ENCODE measurements at regions not wholly inside any gene's neighbourhood (a gene's known extent, or its start where the extent isn't known, plus 50 kb on each side); places are given as distances from the start of the nearest gene placed in this dataset.

DNA sequence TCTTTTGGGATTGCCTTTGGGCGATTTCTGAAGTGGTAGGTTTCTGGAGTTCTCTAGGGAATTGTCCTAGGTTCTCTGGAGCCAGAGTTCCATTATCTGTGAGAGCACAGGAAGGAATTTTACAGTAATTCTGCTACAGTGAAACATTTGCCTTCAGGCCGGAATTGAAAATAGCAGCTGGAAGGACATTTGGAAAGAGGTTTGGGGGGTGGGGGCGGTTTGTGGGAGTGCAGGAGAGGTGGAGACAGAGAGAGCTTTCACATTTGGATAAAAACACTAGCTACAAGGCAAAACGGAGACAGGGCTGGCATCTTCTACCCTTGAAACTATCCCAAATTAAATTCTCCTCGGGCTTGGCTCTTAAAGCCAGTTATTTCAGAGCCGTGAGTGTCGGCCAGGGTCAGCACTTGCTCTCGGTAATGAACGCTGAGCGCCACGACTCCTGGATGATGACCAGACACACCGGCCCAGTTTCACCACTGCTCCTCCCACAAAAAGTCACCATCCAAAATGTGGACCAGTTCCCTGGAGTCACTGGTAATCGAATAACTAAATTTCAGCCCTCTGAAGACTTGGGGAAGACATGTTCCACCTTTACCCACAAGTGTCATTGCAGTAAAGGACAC, 67.7 kb upstream of the TANC2 start:
- H3K4me3 ChIP-seq (ENCODE audit: low read depth, low read length, poor library complexity, severe bottlenecking) = no peak overlapping the region
- H4K20me1 ChIP-seq (ENCODE audit: insufficient read depth, low read length) = no peaks in the 10 kb centered on the region
- BruUV-seq (replicated peaks) = no TSS peak
- no peaks in the 10 kb centered on the region for H3K79me2 ChIP-seq (ENCODE audit: insufficient read depth, low read depth, low read length)
- no peaks in the 10 kb centered on the region for H3K4me1 ChIP-seq (ENCODE audit: insufficient read depth, low read length, poor library complexity, severe bottlenecking)
- intact Hi-C loops (cut with micrococcal nuclease; ENCODE audit: unreplicated experiment) = no loop called here
- no peak for DNase-seq (ENCODE audit: low spot score)
- CTCF ChIA-PET (ENCODE audit: unreplicated experiment) = no interaction called here
- TF ChIP-seq EZH2phosphoT487 (IDR thresholded peaks at IDR 0.05; ENCODE audit: borderline replicate concordance, low read depth, low read length) = no peak
- TF ChIP-seq, protein P1, sequence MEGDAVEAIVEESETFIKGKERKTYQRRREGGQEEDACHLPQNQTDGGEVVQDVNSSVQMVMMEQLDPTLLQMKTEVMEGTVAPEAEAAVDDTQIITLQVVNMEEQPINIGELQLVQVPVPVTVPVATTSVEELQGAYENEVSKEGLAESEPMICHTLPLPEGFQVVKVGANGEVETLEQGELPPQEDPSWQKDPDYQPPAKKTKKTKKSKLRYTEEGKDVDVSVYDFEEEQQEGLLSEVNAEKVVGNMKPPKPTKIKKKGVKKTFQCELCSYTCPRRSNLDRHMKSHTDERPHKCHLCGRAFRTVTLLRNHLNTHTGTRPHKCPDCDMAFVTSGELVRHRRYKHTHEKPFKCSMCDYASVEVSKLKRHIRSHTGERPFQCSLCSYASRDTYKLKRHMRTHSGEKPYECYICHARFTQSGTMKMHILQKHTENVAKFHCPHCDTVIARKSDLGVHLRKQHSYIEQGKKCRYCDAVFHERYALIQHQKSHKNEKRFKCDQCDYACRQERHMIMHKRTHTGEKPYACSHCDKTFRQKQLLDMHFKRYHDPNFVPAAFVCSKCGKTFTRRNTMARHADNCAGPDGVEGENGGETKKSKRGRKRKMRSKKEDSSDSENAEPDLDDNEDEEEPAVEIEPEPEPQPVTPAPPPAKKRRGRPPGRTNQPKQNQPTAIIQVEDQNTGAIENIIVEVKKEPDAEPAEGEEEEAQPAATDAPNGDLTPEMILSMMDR (conservative IDR thresholded peaks at IDR 0.05; ENCODE audit: low read length) = no peak
- POLR2A ChIA-PET = interaction anchor here (0.6 kb wide), 1 partner anchor 149 kb away, joined by 4 read pairs; no protein-coding TSS in a partner anchor
- no peaks in the 10 kb centered on the region for H3K9me3 ChIP-seq (ENCODE audit: low read length)
- no peak overlapping the region for H3K27ac ChIP-seq (ENCODE audit: low read depth, low read length, poor library complexity, severe bottlenecking)
- H3K36me3 ChIP-seq (ENCODE audit: insufficient read depth, low read length) = no peaks in the 10 kb centered on the region
- no peak overlapping the region for H3K4me2 ChIP-seq (ENCODE audit: low read length)
- H2AFZ ChIP-seq (ENCODE audit: low read length) = no peak overlapping the region
- H3K9me2 ChIP-seq (ENCODE audit: insufficient read depth, low read length) = no peaks in the 10 kb centered on the region

DNA sequence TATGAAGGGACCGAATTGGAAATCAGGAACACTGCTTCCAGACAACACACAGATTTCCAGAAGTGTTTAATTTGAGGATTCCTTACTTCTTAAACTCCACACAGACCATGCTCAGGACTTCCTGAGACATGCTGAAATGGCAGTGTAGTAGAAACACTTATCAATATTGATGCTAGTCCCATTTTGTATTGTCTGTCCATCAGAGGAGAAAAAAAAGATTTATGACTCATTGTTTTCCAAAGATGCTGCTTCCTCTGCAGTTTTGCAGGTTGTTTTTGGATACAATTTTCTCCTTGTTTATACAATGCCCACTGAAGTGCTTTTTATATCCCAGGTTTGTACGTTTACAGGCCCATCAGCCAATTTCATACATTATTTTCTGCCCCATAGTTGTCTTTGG, 68.3 kb upstream of the TANC2 start:
- no peak overlapping the region for H3K4me2 ChIP-seq (ENCODE audit: low read length)
- no peaks in the 10 kb centered on the region for H3K9me2 ChIP-seq (ENCODE audit: insufficient read depth, low read length)
- no peak for TF ChIP-seq EZH2phosphoT487 (IDR thresholded peaks at IDR 0.05; ENCODE audit: borderline replicate concordance, low read depth, low read length)
- ChIA-PET CTCF (ENCODE audit: unreplicated experiment) (no interaction called here), POLR2A (interaction anchor here (0.6 kb wide), 1 partner anchor 148 kb away, joined by 4 read pairs; no protein-coding TSS in a partner anchor)
- H4K20me1 ChIP-seq (ENCODE audit: insufficient read depth, low read length) = no peaks in the 10 kb centered on the region
- H3K9me3 ChIP-seq (ENCODE audit: low read length) = no peaks in the 10 kb centered on the region
- H3K27ac ChIP-seq (ENCODE audit: low read depth, low read length, poor library complexity, severe bottlenecking) = no peak overlapping the region
- H3K36me3 ChIP-seq (ENCODE audit: insufficient read depth, low read length) = no peaks in the 10 kb centered on the region
- BruUV-seq (replicated peaks) = no TSS peak
- no peak overlapping the region for H3K4me3 ChIP-seq (ENCODE audit: low read depth, low read length, poor library complexity, severe bottlenecking)
- intact Hi-C loops (cut with micrococcal nuclease; ENCODE audit: unreplicated experiment) = no loop called here
- no peaks in the 10 kb centered on the region for H3K4me1 ChIP-seq (ENCODE audit: insufficient read depth, low read length, poor library complexity, severe bottlenecking)
- no peak for DNase-seq (ENCODE audit: low spot score)
- no peaks in the 10 kb centered on the region for H3K79me2 ChIP-seq (ENCODE audit: insufficient read depth, low read depth, low read length)
- H2AFZ ChIP-seq (ENCODE audit: low read length) = no peak overlapping the region

DNA sequence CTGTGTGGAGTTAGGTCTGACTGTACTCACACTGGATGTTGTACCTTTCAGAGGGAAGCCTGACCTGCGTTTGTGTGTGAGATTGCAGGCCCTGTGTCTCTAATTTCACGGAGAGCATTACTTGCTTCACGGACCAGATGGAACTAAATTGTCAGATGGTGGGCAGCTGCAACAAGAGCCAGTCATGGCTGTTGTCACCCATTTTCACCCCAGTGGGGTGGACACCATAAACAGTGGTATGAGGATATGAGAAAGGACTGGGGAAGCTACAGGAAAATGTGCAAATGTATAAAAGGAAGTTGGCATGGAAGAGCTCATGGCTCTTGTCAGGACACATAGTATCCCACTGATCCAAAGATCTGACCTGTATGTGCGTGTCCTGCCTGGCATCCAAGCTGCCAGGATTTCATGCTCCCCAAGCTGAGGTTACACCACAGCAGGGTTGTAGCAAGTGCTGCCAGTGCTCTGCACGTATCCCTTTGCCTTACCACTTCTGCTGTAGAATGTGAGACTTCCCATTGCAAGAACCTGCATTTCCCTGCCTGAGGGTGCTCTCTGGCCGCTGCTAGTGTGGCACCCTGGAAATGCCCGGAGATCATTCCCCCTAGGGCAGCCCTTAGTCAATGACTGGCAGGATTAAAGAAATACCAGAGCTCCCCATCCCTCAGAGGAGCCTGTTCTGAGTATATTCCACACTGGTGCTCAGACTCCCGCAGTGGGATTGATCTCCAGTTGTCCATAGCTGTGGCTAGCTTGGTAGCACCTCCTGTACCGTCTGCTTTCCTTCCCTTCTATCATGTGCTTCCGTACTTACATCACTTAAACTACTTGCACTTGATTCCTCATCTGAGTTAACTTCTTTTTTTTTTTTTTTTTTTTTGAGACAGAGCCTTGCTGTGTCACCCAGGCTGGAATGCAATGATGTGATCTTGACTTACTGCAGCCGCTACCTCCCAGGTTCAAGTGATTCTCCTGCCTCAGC, 70.4 kb upstream of the TANC2 start:
- no peaks in the 10 kb centered on the region for H3K36me3 ChIP-seq (ENCODE audit: insufficient read depth, low read length)
- H3K27ac ChIP-seq (ENCODE audit: low read depth, low read length, poor library complexity, severe bottlenecking) = no peak overlapping the region
- H2AFZ ChIP-seq (ENCODE audit: low read length) = no peak overlapping the region
- H3K9me3 ChIP-seq (ENCODE audit: low read length) = no peaks in the 10 kb centered on the region
- H3K4me1 ChIP-seq (ENCODE audit: insufficient read depth, low read length, poor library complexity, severe bottlenecking) = no peaks in the 10 kb centered on the region
- intact Hi-C loops (cut with micrococcal nuclease; ENCODE audit: unreplicated experiment) = no loop called here
- ChIA-PET CTCF (ENCODE audit: unreplicated experiment) (no interaction called here), POLR2A (interaction anchor here (1.3 kb wide), 1 partner anchor 14 kb away, joined by 3 read pairs; no protein-coding TSS in a partner anchor)
- no TSS peak for BruUV-seq (replicated peaks)
- TF ChIP-seq, protein P1 (conservative IDR thresholded peaks at IDR 0.05; ENCODE audit: low read length) = no peak
- TF ChIP-seq EZH2phosphoT487 (IDR thresholded peaks at IDR 0.05; ENCODE audit: borderline replicate concordance, low read depth, low read length) = no peak
- no peaks in the 10 kb centered on the region for H3K79me2 ChIP-seq (ENCODE audit: insufficient read depth, low read depth, low read length)
- H3K4me2 ChIP-seq (ENCODE audit: low read length) = no peak overlapping the region
- DNase-seq (ENCODE audit: low spot score) = no peak
- H3K4me3 ChIP-seq (ENCODE audit: low read depth, low read length, poor library complexity, severe bottlenecking) = no peak overlapping the region
- H4K20me1 ChIP-seq (ENCODE audit: insufficient read depth, low read length) = no peaks in the 10 kb centered on the region
- no peaks in the 10 kb centered on the region for H3K9me2 ChIP-seq (ENCODE audit: insufficient read depth, low read length)
